DOHH2 (cell line): ENCODE measurements at regions not wholly inside any gene's neighbourhood (a gene's known extent, or its start where the extent isn't known, plus 50 kb on each side); places are given as distances from the start of the nearest gene placed in this dataset.
"Not testable (repeated sequence)": the region's sequence is repeated elsewhere in the genome, so short reads cannot be mapped to it uniquely, and the experiment has no call there.

ENCODE experiments used
- H3F3A ChIP-seq: fragments of 200-600 bp; sonication (generic), shearing (Covaris generic); 2 replicates; pipeline ENCODE4 v1.6.0; 2016; ENCODE audit warnings: antibody characterized with exemption, mild to moderate bottlenecking; ENCODE audit not compliant: control insufficient read depth, insufficient read depth
- H3K27ac ChIP-seq: fragments of 200-600 bp; sonication (generic); 2 replicates; pipeline ENCODE4 v1.5.1; 2014; ENCODE audit warnings: low read depth, mild to moderate bottlenecking, low read length, moderate library complexity
- H3K27me3 ChIP-seq: fragments of 200-600 bp; sonication (generic); 2 replicates; pipeline ENCODE4 v1.6.1; 2014; ENCODE audit warnings: mild to moderate bottlenecking, low read length, mixed read lengths; ENCODE audit not compliant: control insufficient read depth
- H3K36me3 ChIP-seq: fragments of 200-600 bp; sonication (generic); 2 replicates; pipeline ENCODE4 v1.6.1; 2014; ENCODE audit warnings: mild to moderate bottlenecking, low read length, moderate library complexity, mixed read lengths; ENCODE audit not compliant: control insufficient read depth
- H3K4me1 ChIP-seq: fragments of 200-600 bp; sonication (generic); 2 replicates; pipeline ENCODE4 v1.6.1; 2014; ENCODE audit warnings: mild to moderate bottlenecking, low read length, mixed read lengths; ENCODE audit not compliant: control insufficient read depth
- H3K4me2 ChIP-seq: fragments of 200-600 bp; sonication (generic); 2 replicates; pipeline ENCODE4 v1.6.0; 2014; ENCODE audit warnings: mild to moderate bottlenecking, low read length, moderate library complexity
- H3K4me3 ChIP-seq: fragments of 200-600 bp; sonication (generic); 2 replicates; pipeline ENCODE4 v1.5.1; 2014; ENCODE audit warnings: mild to moderate bottlenecking, low read length, mixed read lengths
- H3K79me2 ChIP-seq: fragments of 200-600 bp; sonication (generic); 2 replicates; pipeline ENCODE4 v1.6.1; 2014; ENCODE audit warnings: mild to moderate bottlenecking, low read length, mixed read lengths; ENCODE audit not compliant: control insufficient read depth
- H3K9me2 ChIP-seq: fragments of 200-600 bp; sonication (generic); replicated peaks from 2 replicates; pipeline ENCODE4 v1.6.1; 2014; ENCODE audit warnings: mild to moderate bottlenecking, low read length, mixed read lengths; ENCODE audit not compliant: control insufficient read depth
- H3K9me3 ChIP-seq: fragments of 200-600 bp; sonication (generic); 2 replicates; pipeline ENCODE4 v1.6.1; 2014; ENCODE audit warnings: antibody characterized with exemption, low read length, mixed read lengths; ENCODE audit not compliant: control insufficient read depth, insufficient read depth
- H4K20me1 ChIP-seq: fragments of 200-600 bp; sonication (generic); 2 replicates; pipeline ENCODE4 v1.6.0; 2014; ENCODE audit warnings: low read depth, mild to moderate bottlenecking, antibody characterized with exemption, low read length, moderate library complexity; ENCODE audit not compliant: control insufficient read depth, insufficient read depth
- CTCF ChIP-seq: fragments of 200-600 bp; sonication (generic); IDR thresholded peaks from one replicate; pipeline ENCODE4 v1.5.1; 2014; ENCODE audit warnings: antibody characterized with exemption, mild to moderate bottlenecking, low read depth, low read length; ENCODE audit not compliant: poor library complexity, severe bottlenecking
- EZH2phosphoT487 ChIP-seq: fragments of 200-600 bp; sonication (generic); IDR thresholded peaks from 2 replicates; pipeline ENCODE4 v1.6.1; 2017; ENCODE audit warnings: borderline replicate concordance, mild to moderate bottlenecking, antibody characterized with exemption, low read length, moderate library complexity, mixed read lengths

DNA sequence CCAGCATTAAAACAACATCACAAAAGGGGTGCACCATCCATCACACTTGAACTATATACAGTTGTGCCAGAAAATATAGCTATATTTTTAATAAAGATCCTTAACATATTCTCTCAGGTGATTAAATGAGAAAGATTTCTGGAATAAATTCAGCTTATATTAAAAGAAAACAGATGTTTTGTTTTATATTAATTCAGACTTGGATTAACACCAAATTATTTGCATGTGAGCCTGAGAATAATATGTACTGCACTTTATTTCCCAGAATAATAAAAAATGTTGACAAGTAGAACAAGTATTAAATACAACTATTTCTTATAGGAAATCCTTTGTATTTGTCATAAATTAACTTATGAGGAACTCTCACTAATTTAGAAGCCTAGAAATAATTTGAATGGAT lies 1467.4 kb downstream of the RAPGEF2 start:
- Histone ChIP-seq H3K4me1 (no peaks in the 10 kb centered on the region), H3K9me2 (no peaks in the 10 kb centered on the region), H3K27me3 (no peaks in the 10 kb centered on the region), H3K9me3 (no peaks in the 10 kb centered on the region), H3K27ac (no peak overlapping the region), H3K36me3 (no peaks in the 10 kb centered on the region), H3K4me2 (no peak overlapping the region), H3K4me3 (no peak overlapping the region), H4K20me1 (no peaks in the 10 kb centered on the region), H3F3A (no peaks in the 10 kb centered on the region), H3K79me2 (no peaks in the 10 kb centered on the region)
- TF ChIP-seq EZH2phosphoT487: no peak
- no peak for TF ChIP-seq CTCF

DNA sequence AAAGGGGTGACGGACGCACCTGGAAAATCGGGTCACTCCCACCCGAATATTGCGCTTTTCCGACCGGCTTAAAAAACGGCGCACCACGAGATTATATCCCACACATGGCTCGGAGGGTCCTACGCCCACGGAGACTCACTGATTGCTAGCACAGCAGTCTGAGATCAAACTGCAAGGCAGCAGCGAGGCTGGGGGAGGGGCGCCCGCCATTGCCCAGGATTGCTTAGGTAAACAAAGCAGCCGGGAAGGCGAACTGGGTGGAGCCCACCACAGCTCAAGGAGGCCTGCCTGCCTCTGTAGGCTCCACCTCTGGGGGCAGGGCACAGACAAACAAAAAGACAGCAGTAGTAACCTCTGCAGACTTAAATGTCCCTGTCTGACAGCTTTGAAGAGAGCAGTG lies 1471.4 kb downstream of the RAPGEF2 start:
- H3K4me3 ChIP-seq, H3K9me3 ChIP-seq, H3K36me3 ChIP-seq, H3K4me1 ChIP-seq, H3K27ac ChIP-seq, H3F3A ChIP-seq, H3K4me2 ChIP-seq, H3K79me2 ChIP-seq, H4K20me1 ChIP-seq, H3K27me3 ChIP-seq, H3K9me2 ChIP-seq: not testable (repeated sequence)

GRCh38 chr4:160580581-160580980 lies 1477.7 kb downstream of the RAPGEF2 start:
- no peaks in the 10 kb centered on the region for H3K36me3 ChIP-seq
- no peaks in the 10 kb centered on the region for H3K27me3 ChIP-seq
- H3K9me3 ChIP-seq: no peaks in the 10 kb centered on the region
- no peaks in the 10 kb centered on the region for H3F3A ChIP-seq
- H4K20me1 ChIP-seq: no peaks in the 10 kb centered on the region
- H3K4me2 ChIP-seq: no peak overlapping the region
- H3K27ac ChIP-seq: no peak overlapping the region
- no peaks in the 10 kb centered on the region for H3K79me2 ChIP-seq
- H3K9me2 ChIP-seq: no peaks in the 10 kb centered on the region
- TF ChIP-seq CTCF (no peak), EZH2phosphoT487 (no peak)
- H3K4me3 ChIP-seq: no peak overlapping the region
- H3K4me1 ChIP-seq: no peaks in the 10 kb centered on the region

- Histone ChIP-seq H3K4me1 (no peaks in the 10 kb centered on the region), H4K20me1 (no peaks in the 10 kb centered on the region), H3K9me3 (no peaks in the 10 kb centered on the region), H3K4me3 (no peak overlapping the region), H3K36me3 (no peaks in the 10 kb centered on the region), H3K4me2 (no peak overlapping the region), H3K27me3 (no peaks in the 10 kb centered on the region), H3K9me2 (no peaks in the 10 kb centered on the region), H3K79me2 (no peaks in the 10 kb centered on the region), H3F3A (no peaks in the 10 kb centered on the region), H3K27ac (no peak overlapping the region)
- TF ChIP-seq CTCF (no peak), EZH2phosphoT487 (no peak)
Measured at GRCh38 chr4:160592258-160592657, 1489.4 kb downstream of the RAPGEF2 start.
